Effector memory CD4-positive, alpha-beta T cell (primary cell): ENCODE measurements at regions not wholly inside any gene's neighbourhood (a gene's known extent, or its start where the extent isn't known, plus 50 kb on each side); places are given as distances from the start of the nearest gene placed in this dataset.
"Not testable (repeated sequence)": the region's sequence is repeated elsewhere in the genome, so short reads cannot be mapped to it uniquely, and the experiment has no call there.

ENCODE experiments used
- DNase-seq, 3 donors: peaks; one replicate each; pipeline ENCODE4 v3.0.0-alpha.2; 2020
- H3K27ac ChIP-seq: 2 replicates; pipeline ENCODE4 v1.7.0; 2013; ENCODE audit warnings: mild to moderate bottlenecking, low read length, moderate library complexity; ENCODE audit not compliant: insufficient read depth, poor library complexity, severe bottlenecking
- H3K27me3 ChIP-seq: replicated peaks from 2 replicates; pipeline ENCODE4 v1.7.0; 2013; ENCODE audit warnings: mild to moderate bottlenecking, low read length; ENCODE audit not compliant: insufficient read depth, control insufficient read depth, poor library complexity, severe bottlenecking
- H3K36me3 ChIP-seq: 2 replicates; pipeline ENCODE4 v1.7.0; 2013; ENCODE audit warnings: mild to moderate bottlenecking, low read length, moderate library complexity; ENCODE audit not compliant: control insufficient read depth, insufficient read depth
- H3K4me1 ChIP-seq: 2 replicates; pipeline ENCODE4 v1.7.0; 2013; ENCODE audit warnings: low read length, mild to moderate bottlenecking; ENCODE audit not compliant: control insufficient read depth, insufficient read depth, poor library complexity, severe bottlenecking
- H3K4me3 ChIP-seq: 2 replicates; pipeline ENCODE4 v1.7.0; 2013; ENCODE audit warnings: low read length, low read depth, mild to moderate bottlenecking; ENCODE audit not compliant: insufficient read depth, poor library complexity, severe bottlenecking
- H3K9me3 ChIP-seq: 2 replicates; pipeline ENCODE4 v1.7.0; 2013; ENCODE audit warnings: mild to moderate bottlenecking, low read length, moderate library complexity; ENCODE audit not compliant: control insufficient read depth

DNA sequence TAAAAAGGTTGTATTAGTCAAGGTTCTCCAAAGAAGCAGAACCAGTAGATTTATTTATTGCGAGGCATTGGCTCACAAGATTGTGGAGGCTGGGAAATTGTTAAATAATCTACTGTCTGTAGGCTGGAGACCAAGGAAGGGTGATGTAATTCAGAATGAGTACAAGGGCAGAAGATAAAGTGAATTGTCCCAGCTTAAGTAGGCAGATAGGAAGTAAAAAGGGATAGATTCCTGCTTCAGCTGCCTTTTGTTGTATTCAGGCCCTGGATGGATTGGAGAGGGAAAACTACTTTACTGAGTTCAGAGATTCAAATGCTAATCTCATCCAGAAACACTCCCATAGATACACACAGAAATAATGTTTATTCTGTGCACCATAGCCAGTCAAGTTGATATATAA, 301.1 kb downstream of the CYLC2 start:
- Histone ChIP-seq H3K4me3 (no peak overlapping the region), H3K4me1 (no peaks in the 10 kb centered on the region), H3K36me3 (no peaks in the 10 kb centered on the region), H3K9me3 (no peaks in the 10 kb centered on the region), H3K27ac (no peak overlapping the region), H3K27me3 (no peaks in the 10 kb centered on the region)
- no peak for DNase-seq

DNA sequence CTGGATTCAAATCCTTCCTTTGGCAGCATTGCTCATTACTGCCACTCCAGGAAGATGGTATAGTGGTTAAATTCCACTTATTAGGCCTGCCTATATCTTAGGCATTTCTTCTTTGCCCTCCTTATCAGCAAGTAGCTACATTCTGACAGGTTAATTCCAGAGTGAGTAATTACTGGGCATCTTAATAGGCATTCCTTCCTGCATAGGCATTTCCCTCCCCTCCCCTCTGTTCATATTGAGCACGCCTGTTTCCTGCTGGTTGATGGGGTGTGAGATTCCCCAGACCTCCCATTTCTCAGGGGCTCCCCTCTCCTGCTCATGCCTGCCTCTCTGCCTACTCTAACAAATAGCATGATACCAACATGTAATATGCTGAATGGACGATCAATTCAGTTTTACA, 305.9 kb downstream of the CYLC2 start:
- Histone ChIP-seq H3K9me3 (no peaks in the 10 kb centered on the region), H3K27ac (no peak overlapping the region), H3K27me3 (no peaks in the 10 kb centered on the region), H3K4me3 (no peak overlapping the region), H3K4me1 (no peaks in the 10 kb centered on the region), H3K36me3 (no peaks in the 10 kb centered on the region)
- DNase-seq: no peak

- no peaks in the 10 kb centered on the region for H3K36me3 ChIP-seq
- H3K27me3 ChIP-seq: no peaks in the 10 kb centered on the region
- H3K27ac ChIP-seq: no peak overlapping the region
- no peaks in the 10 kb centered on the region for H3K9me3 ChIP-seq
- H3K4me1 ChIP-seq: no peaks in the 10 kb centered on the region
- H3K4me3 ChIP-seq: no peak overlapping the region
- no peak for DNase-seq
Observed at GRCh38 chr9:103304797-103305196, 309.7 kb downstream of the CYLC2 start.

DNA sequence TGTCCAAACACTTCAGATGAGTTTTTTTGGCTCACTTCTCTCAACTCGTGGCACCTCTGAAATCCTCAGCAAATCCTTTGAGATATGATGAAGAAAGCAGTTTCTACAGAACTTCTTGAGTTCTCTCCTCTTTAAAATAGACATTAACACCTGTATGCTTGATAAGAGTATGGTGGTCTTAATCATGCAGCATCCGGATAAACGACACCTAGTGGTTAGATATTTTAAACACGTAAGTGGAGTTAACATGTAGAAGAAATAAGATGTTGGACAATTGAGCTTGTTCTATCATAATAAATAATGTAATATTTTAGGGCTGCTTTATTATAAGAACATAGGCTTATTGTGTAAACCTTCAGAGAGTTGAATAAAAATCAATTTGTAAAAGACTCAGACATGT, 324.8 kb downstream of the CYLC2 start:
- Histone ChIP-seq H3K36me3 (no peaks in the 10 kb centered on the region), H3K4me1 (no peaks in the 10 kb centered on the region), H3K9me3 (no peaks in the 10 kb centered on the region), H3K4me3 (no peak overlapping the region), H3K27me3 (no peaks in the 10 kb centered on the region), H3K27ac (no peak overlapping the region)
- DNase-seq: no peak

DNA sequence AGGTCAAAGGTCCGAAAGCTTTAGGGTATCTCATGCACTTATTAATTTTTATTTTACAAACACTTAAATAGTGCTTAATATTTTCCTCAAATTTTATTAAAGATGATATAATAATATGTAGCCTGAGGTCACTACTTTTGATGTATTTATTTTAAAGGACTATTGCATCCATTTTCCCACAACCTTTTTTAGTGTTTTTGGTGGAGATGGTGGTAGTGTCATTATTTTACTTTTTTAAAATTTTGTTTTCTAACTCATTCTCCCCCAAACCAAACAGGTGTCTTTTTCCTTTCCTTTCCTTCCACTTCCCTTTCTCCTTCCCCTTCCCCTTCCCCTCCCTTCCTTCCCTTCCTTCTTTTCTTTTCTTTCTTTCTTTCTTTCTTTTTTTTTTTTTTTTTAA, 328.6 kb downstream of the CYLC2 start:
- H3K4me1 ChIP-seq: no peaks in the 10 kb centered on the region
- no peaks in the 10 kb centered on the region for H3K27me3 ChIP-seq
- H3K36me3 ChIP-seq: no peaks in the 10 kb centered on the region
- no peak overlapping the region for H3K27ac ChIP-seq
- no peak for DNase-seq
- no peak overlapping the region for H3K4me3 ChIP-seq
- H3K9me3 ChIP-seq: no peaks in the 10 kb centered on the region

DNA sequence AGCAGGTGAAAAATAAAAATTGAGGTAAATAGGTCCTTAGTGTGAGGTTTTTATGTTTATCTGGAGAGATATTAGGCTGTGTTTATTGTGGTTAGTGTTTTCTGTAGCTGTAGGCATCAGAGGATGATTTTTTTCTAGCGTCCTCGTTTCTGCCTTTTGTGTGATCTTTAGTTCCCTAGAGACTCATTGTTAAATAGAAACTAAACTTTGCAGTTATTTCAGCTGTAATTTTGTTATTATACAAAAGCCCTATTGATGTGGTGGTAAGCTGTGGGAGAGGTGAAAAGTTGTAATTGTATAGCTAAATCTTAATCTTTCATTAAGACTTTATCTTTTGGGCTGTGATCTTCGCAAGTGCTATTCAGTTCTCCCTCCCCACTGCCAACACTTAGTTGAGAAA, 340.3 kb downstream of the CYLC2 start:
- H3K4me1 ChIP-seq: no peaks in the 10 kb centered on the region
- DNase-seq: no peak
- H3K4me3 ChIP-seq: no peak overlapping the region
- H3K9me3 ChIP-seq: no peaks in the 10 kb centered on the region
- no peaks in the 10 kb centered on the region for H3K36me3 ChIP-seq
- H3K27ac ChIP-seq: no peak overlapping the region
- H3K27me3 ChIP-seq: no peaks in the 10 kb centered on the region

- Histone ChIP-seq H3K36me3 (no peaks in the 10 kb centered on the region), H3K4me1 (no peaks in the 10 kb centered on the region), H3K27ac (no peak overlapping the region), H3K9me3 (no peaks in the 10 kb centered on the region), H3K4me3 (no peak overlapping the region), H3K27me3 (no peaks in the 10 kb centered on the region)
- DNase-seq: no peak
Observed at GRCh38 chr9:103355000-103355399, 359.9 kb downstream of the CYLC2 start.

DNA sequence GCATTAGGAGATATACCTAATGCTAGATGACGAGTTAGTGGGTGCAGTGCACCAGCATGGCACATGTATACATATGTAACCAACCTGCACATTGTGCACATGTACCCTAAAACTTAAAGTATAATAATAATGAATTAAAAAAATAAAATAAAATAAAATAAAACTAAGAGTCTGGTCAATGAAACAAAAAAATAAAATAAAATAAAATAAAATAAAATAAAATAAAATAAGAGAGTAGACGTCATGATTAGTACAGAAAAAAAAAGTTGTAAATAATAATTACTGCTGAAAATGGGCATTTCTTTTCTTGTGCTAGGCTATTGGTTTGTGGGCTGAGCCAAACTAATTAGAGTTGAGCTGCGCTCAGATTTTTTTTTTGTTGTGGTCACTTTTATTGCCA, 362.8 kb downstream of the CYLC2 start:
- DNase-seq, H3K27me3 ChIP-seq, H3K4me1 ChIP-seq, H3K36me3 ChIP-seq, H3K4me3 ChIP-seq, H3K27ac ChIP-seq, H3K9me3 ChIP-seq: not testable (repeated sequence)

DNA sequence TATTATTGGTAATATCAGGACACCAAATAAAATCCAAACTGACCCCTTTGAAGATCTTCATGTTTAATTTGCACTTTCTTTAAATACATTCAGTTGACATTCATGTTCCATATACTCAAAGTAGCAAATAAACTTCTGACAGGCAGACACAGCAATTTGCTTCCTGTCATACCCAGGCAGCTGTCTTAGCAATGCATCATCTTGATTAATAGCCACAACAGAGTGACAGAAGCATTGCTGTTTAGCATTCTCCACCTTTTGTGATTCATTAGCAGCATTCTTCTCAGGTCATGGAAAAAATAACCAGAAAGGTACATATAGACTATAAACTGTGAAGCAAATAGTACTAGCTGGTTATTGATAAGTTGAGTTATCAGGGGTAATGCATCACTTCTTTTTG, 366.8 kb downstream of the CYLC2 start:
- H3K9me3 ChIP-seq: no peaks in the 10 kb centered on the region
- H3K4me1 ChIP-seq: no peaks in the 10 kb centered on the region
- no peak for DNase-seq
- no peak overlapping the region for H3K27ac ChIP-seq
- no peaks in the 10 kb centered on the region for H3K36me3 ChIP-seq
- no peak overlapping the region for H3K4me3 ChIP-seq
- H3K27me3 ChIP-seq: no peaks in the 10 kb centered on the region

- Histone ChIP-seq H3K4me3 (no peak overlapping the region), H3K36me3 (no peaks in the 10 kb centered on the region), H3K9me3 (no peaks in the 10 kb centered on the region), H3K4me1 (no peaks in the 10 kb centered on the region), H3K27ac (no peak overlapping the region), H3K27me3 (no peaks in the 10 kb centered on the region)
- no peak for DNase-seq
Observed at GRCh38 chr9:103362986-103363385, 367.9 kb downstream of the CYLC2 start.

- no peak for DNase-seq
- H3K4me3 ChIP-seq: no peak overlapping the region
- H3K4me1 ChIP-seq: no peaks in the 10 kb centered on the region
- H3K9me3 ChIP-seq: no peaks in the 10 kb centered on the region
- no peaks in the 10 kb centered on the region for H3K27me3 ChIP-seq
- no peak overlapping the region for H3K27ac ChIP-seq
- no peaks in the 10 kb centered on the region for H3K36me3 ChIP-seq
Observed at GRCh38 chr9:103364753-103365152, 369.6 kb downstream of the CYLC2 start.
